CD4-positive, alpha-beta T cell treated with Interleukin-6 at 100 ng/mL for 8 hours (primary cell): ENCODE measurements at regions not wholly inside any gene's neighbourhood (a gene's known extent, or its start where the extent isn't known, plus 50 kb on each side); places are given as distances from the start of the nearest gene placed in this dataset.
"Not testable (repeated sequence)": the region's sequence is repeated elsewhere in the genome, so short reads cannot be mapped to it uniquely, and the experiment has no call there.

ENCODE experiments used
- DNase-seq: peaks from one replicate; pipeline ENCODE4 v3.0.0-alpha.2; 2020; ENCODE audit warnings: mixed read lengths, low spot score

DNA sequence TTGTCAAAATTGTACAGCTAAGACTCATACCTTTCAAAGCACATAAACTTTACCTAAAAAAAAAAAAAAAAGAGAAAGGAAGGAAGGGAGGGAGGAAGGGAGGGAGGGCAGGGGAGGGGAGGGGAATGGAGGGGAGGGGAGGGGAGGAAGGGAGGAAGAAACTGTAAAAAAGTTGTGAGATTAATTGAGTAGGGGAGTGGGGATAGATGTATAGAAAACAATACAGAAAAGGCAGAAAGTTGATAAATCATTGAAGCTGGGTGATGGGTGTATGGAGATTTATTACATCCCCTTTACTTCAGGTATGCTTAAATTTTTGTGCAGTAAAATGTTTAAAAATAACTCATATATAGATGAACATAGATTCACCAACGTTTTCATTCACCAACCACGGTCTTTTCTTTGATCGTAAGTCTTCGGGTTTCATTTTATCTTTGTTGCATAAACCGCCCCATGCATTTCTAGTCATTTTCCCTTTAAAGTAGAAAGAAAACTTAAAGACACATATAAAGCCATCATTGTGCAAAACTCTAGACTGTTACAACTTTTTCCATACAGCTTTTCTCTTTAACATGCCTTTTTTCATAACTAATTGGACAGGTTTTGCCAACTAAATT lies 191.2 kb upstream of the KRR1 start:
- peak; percentile 5 for DNase-seq

DNA sequence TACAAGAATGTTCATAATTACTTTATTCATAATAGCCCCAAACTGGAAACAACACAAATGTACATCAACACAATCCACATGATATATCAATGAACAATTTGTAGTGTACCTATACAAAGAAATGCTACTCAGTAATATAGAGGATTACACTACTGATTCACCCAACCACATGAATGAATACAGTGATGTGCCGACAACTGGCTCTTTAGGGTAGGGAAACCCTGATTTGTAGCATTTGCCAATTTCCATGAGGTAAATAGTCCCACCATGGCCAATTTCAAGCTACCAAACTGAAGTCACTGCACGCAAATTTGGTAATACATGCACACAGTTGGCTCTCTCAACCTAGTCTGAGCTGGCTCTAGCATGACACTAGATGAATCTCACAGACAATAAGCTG lies 190.4 kb upstream of the KRR1 start:
- DNase-seq = no peak

DNA sequence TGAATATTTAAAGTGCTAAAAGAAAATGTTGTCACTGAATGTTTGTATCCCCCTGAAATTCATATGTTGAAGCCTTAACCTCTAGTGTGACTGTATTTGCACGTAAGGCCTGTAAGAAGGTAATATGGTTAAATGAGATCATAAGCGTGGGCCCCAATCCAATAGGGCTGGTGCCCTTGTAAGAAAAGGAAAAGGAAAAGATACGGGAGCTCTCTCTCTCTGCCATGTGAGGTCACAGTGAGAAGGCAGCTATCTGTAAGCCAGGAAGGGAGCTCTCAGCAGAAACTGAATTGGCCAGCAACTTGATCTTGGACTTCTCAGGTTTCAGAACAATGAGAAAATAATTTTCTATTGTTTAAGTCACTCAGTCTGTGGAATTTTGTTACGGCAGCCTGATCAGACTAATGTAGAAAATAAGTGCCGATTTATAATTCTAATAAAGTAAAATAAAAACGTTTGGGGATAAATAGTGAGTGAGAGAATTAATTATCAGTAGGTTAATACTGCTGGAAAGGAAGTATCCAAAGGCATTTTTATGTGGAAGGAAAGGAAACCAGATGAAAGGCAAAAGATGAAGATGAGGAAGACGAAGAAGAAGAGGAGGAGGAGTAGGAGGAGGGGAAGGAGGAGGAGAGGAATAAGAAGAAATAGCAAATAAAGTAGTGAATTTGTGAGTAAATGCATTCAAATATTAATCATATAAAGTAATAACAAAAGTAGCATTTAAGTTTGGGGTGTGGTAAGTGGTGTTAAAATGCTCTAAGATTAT lies 188.5 kb upstream of the KRR1 start:
- DNase-seq = no peak

GRCh38 chr12:75699251-75699650 lies 187.8 kb upstream of the KRR1 start:
- no peak for DNase-seq

DNA sequence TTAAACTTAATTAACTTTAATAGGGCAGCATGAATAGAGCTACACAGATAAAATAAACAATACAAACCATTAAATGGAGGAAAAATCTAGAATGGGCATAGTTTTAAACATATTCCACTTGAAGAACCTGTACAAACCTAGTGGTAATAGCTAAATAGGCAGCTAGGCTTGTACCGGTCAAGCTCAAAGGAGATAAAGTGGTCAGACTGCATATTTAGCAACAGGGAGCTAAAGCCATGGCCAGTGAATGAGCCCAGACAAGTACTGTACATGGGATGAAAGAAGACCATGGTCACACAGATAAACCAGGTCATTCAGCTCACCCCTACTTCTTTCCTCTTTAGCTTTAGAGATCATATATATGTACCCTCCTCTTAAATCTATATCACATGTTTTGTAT lies 186.6 kb upstream of the KRR1 start:
- no peak for DNase-seq

DNA sequence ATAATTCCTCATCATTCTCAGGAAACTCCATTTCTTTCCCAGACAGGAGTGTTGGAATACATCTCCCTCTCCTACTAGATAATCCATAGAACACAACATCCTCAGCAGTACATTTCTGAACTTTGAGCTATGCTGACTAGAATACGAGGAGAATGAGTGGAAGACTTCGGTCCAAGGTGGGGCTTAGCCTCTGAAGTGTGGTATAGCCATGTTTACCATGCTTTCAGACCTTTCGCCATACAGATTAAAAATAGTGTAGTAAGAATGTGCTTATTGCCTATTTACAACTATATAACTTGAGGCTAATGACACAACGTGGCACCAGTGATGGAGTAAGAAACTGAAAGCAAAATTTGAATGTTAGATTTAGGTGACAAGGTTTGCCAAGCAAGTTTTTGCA lies 184.5 kb upstream of the KRR1 start:
- DNase-seq = no peak

DNA sequence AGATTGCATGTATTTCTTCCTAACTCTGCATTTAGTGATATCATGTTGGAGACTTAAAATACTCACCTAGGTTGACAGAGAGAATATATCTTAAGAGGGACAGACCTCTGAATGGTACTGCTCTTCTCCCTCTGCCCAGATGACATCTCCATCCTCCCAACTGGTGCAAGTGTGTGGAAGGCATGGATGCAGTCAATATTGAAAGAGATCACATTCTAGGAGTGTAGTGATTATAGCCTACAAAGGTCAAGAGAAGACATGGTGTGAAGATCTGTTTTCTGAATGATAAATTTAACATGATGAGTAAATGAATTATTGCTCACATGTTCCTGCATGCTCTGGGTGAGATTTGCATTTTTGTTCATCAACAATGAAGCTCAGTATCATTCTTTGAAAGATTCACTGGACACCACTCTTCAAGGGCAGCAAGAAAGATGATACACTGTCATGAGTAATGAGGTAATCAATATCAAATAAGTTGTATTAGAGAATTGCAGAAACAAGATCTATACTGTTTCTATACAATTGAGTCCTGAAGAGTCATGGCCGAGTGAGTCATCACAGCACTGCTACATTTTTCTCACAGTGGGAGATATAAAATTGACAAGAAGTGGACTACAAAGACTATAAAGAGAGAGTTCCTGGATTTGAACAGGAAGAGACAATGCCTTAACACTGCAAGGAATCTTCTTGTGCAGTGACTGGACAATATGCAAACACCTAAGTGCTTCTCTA lies 183.3 kb upstream of the KRR1 start:
- DNase-seq = no peak

DNA sequence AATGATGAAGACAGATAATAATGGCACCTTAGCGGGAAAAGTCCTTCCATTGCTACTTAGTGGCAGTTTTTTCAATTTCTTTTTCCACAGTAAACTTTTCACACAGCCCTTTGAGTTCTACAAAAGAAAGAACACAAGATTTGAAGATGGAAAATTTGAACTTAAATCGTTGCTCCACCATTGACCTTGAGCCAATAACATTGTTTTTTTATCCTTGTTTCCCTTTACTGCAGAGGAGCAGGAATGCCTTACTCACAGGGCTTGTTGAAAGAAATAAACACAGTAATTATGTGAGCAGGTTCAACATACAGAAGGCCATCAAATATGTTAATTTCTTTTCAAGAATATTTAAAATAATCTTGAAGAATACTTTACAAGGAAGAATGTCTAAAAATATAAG lies 181.5 kb upstream of the KRR1 start:
- no peak for DNase-seq

DNA sequence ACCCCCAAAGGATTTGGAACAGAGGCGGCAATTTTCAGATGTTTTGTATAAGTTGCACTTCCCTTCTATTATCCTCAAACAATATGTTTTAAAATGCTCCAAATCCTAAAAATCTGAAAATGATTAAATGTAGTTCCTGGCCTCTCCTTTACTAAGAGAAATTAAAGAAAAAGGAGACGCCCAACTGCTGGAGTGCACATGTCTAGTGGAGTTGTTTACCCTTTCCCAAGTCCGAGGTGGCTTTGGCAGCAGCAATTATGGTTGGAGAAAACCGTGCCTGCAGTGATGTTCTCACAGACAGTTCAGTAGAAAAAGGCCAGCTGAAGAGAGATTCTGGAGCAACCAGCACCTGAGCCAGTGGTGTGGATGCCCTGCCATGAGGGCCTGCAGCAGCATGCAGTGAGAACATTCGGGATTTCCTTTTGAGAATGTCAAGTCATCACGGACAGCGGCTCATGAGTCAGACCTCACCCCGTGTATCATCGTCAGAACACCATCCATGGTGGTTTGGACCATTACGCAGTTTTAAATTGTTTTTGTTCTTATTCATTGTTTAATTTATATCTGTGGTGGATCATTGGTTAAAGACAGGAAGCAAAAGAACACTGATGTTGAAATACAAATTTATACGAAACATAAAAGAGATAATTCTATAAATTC lies 179.0 kb upstream of the KRR1 start:
- DNase-seq = no peak

DNA sequence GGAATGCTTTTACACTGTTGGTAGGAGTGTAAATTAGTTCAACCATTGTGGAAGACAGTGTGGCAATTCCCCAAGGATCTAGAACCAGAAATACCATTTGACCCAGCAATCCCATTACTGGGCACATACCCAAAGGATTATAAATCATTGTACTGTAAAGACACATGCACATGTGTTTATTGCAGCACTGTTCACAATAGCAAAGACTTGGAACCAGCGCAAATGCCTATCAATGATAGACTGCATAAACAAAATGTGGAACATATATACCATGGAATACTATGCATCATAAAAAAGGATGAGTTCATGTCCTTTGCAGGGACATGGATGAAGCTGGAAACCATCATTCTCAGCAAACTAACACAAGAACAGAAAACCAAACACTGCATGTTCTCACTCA lies 174.8 kb upstream of the KRR1 start:
- DNase-seq = not testable (repeated sequence)

DNA sequence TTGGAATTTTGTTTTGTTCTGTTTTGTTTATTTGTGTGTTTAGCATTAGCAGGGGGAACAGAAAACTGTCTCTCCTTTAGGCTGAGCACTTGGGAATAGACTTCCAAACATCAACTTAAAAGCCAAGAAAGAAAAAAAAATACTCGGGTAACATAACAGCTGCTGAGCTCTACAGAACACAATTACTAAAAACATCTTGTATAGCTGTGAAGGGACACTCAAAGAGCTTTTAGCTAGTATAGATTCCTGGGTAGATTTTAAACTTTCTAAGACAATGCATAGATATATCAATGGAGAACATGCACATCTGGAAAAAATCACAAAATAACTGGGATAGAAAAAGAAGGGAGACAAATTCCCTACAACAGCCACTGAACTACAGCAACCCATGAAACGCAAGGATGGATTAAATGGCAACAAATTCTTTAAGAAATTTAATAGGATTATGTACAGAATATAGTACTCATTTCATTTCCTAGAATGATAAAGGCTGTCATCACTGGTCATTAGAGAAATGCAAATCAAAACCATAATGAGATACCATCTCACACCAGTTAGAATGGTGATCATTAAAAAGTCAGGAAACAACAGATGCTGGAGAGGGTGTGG lies 174.3 kb upstream of the KRR1 start:
- DNase-seq = no peak

DNA sequence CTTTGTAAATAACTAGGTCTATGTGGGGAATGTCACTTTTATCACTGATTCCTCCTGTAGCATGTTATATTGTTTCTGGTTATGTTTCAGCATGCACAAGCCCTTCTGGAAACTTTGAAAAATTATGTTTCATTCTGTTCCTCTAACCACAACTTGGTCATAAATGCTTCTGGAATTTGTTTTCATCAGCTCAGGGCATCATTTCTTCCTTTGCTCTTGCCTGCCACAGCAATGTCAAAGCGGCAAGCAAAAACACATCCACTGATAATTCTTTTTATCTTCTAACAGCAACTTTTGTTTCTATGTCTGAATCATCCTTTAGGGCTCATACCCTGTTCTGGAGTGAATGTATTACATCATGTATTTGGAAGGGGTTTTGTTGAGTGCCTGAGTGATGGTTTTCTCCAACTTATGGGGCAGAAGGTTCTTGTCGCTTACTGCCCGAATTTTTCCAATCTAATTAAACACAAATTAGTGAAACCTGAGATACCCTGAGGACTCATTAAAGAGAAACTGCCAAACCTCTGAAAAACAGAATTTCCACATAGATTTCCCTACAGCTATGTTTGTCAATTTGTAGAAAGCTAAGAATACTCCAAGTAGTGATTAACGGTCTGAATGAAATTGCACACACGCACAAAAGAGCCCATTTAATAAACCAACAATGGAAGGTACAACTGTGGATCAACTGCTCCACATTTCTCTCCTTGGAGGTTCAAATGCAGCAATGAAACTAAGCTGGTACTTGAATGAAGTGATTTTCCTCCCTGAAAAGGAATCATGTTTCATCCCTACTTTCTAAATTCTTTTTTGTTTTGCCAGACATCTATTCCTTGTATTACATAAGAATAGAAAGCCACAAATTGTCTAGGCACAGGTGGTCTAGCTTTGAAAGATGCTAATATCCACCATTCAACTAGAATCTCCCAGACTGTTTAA lies 173.5 kb upstream of the KRR1 start:
- DNase-seq = no peak

- DNase-seq = not testable (repeated sequence)
Measured at GRCh38 chr12:75683995-75684586, 172.7 kb upstream of the KRR1 start.

- no peak for DNase-seq
Measured at GRCh38 chr12:75683220-75683619, 171.8 kb upstream of the KRR1 start.

- no peak for DNase-seq
Measured at GRCh38 chr12:75677522-75677921, 166.1 kb upstream of the KRR1 start.

- DNase-seq = no peak
Measured at GRCh38 chr12:75674393-75674792, 163.0 kb upstream of the KRR1 start.

DNA sequence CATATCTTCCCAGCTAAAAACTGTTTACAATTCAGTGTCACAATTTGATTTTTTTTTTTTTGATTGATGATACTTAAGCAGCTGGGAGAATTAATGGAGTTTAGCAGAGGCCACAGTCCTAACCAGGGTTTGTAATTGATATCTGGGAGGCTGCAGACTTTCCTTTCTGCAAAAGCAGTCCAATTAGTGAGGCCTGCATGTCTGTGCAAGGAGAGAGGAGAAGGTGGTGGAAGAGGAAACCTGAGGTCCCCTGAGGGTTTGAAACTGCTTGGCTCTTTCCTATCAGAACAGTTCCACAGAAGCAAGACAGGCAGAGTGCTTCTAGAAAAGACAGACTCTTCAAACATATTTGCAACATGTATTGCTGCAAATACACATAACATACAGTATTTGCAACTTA lies 160.8 kb upstream of the KRR1 start:
- DNase-seq = no peak

DNA sequence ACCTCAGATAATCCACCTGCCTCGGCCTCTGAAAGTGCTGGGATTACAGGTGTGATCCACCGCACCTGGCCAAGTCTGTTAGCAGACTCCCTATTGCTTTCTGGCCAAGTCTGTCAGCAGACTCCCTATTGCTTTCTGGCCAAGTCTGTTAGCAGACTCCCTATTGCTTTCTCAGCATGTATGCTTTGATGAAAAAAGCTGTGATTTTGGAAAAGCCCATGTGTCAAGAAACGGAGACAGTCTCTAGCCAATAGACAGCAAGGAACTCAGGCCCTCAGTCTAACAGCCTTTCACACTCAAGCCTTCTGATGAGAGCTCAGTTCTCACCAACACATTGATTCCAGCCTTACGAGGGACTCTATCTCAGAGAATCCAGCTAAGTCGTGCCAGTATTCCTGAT lies 158.8 kb upstream of the KRR1 start:
- DNase-seq = no peak

DNA sequence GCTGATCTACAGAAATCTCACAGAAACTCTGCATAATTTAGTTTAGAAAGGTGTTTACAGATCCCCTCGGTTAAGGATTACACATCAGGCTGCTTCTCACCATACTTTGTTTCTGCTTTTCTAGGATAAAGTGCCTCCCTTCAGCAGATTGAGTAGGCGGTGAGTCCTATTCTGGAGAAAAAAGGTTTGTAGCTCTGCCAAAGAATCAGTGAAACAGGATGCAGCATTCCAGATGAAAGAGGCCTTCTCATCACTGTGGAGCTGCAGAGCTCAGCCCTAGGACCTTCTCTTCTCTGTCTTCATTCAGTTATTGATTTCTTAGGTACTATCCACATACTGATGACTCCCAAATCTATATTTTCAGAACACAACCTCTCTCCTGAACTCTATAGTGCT lies 155.5 kb upstream of the KRR1 start:
- no peak for DNase-seq

GRCh38 chr12:75666126-75666938 lies 154.9 kb upstream of the KRR1 start:
- no peak for DNase-seq
